Pancreas (tissue), 10 donors: ENCODE measurements at regions not wholly inside any gene's neighbourhood (a gene's known extent, or its start where the extent isn't known, plus 50 kb on each side); places are given as distances from the start of the nearest gene placed in this dataset.

Source experiments
- ATAC-seq, 4 donors: fragments of 200-7000 bp; cut with Tn5 transposase; one replicate each; pipeline versions ENCODE4 v1.8.0 to v1.9.1; 2020; ENCODE audit warnings: mild to moderate bottlenecking in 4 of 4, moderate library complexity in 4 of 4
- DNase-seq, 6 donors: peaks; one replicate each; pipeline ENCODE4 v3.0.0-alpha.2; 2020
- FAIRE-seq: peaks from 2 replicates; lab custom pipeline; 2012; peaks lifted over from hg19 to GRCh38; lab: Jason Lieb, UNC
- H3K27ac ChIP-seq, 4 donors: fragments of 200-600 bp; sonication (generic); 1 replicate in 3 of 4; 2 replicates in 1 of 4; pipeline versions ENCODE4 v1.5.0 to v1.8.0; 2020
- H3K27me3 ChIP-seq, 4 donors: fragments of 200-600 bp; one replicate each; pipeline ENCODE4 v1.8.0; 2021
- H3K36me3 ChIP-seq, 3 donors: fragments of 200-600 bp; sonication (generic) in 1 of 3; one replicate each; pipeline versions ENCODE4 v1.5.0 to v1.8.0; 2020 to 2021
- H3K4me1 ChIP-seq, 3 donors: fragments of 200-600 bp; one replicate each; pipeline ENCODE4 v1.8.0; 2021
- H3K4me3 ChIP-seq, 4 donors: fragments of 200-600 bp; sonication (generic) in 2 of 4; one replicate each; pipeline versions ENCODE4 v1.5.0 to v1.8.0; 2020 to 2021
- H3K9me3 ChIP-seq, 4 donors: fragments of 200-600 bp; one replicate each; pipeline ENCODE4 v1.8.0; 2021
- WGBS, 2 donors: extraction: QIAGEN DNeasy Blood & Tissue Kit; methylation state at CpG; one replicate each; pipeline ENCODE4 v1.1.7; 2013; 5-methylcytosine and 5-hydroxymethylcytosine counted together
- intact Hi-C, 3 donors: fragments of 100-400 bp; cut with DNase I; formaldehyde crosslinking; loops; one replicate each; pipeline versions ENCODE4 v1.11.1 to v1.14.2; 2022
- TF ChIP-seq, protein P1 (sequence below), 4 donors: fragments of 200-600 bp; sonication (generic) in 3 of 4; IDR thresholded peaks; one replicate each; pipeline versions ENCODE4 v1.5.0 to v1.8.0; 2021; ENCODE audit warnings: antibody characterized with exemption in 4 of 4
- donor health status: healthy with polysubstance abuse.
- donor health status: DM: no; HTN: no; CAD: no; lungs with moderate emphysema.
- donor health status: DM: no; HTN: no; CAD: no.
- donor health status: control.
- donor health status: control.
- donor health status: Bipolar disorder and iron deficiency.
- donor health status: DM: yes; HTN: yes; CAD: no.
- donor health status: DM: no; HTN: no; CAD: no.
- donor health status: DM: no; HTN: no; CAD: no.
- donor health status: DM: yes; HTN: yes; CAD: no.

DNA sequence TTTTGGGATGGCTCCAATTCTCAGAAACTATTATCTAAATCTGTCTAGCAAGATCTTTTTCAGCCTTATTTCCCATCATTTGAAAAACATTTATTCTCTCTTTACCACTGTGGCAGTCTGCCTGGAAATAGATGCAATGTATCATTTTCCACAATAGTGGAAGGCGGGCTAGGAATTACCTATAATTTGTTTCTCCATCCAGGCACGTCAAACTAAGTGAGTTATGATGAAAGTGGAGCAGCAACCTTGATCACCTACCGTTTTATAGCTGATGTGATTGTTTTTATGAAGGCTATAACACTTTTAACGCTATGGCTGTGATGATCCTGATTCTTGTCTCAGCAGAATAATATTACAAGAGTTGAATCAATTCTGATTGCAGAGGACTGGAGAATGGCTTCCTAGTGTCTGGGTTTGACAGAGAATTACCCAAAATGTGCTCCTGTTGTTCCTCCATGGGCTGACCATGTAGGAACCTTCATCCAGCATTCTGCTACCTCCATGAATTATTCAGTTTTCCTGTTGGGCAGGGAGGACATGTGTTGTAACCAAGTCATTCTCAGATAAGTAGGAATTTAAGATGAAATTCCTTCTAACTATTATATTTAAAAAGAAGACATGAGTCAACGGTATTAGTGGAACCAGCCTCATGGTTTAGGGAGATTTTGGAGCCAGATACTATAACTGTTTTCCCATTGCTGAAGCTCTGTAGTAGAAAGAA is 231.5 kb upstream of the SGO1 start:
- intact Hi-C loops, result no loop called here
- DNase-seq, result no peak
- Histone ChIP-seq H3K4me1 (no peaks in the 10 kb centered on the region), H3K27me3 (no peaks in the 10 kb centered on the region), H3K27ac (no peak overlapping the region), H3K36me3 (no peaks in the 10 kb centered on the region), H3K9me3 (no peaks in the 10 kb centered on the region), H3K4me3 (no peak overlapping the region)
- TF ChIP-seq, protein P1, sequence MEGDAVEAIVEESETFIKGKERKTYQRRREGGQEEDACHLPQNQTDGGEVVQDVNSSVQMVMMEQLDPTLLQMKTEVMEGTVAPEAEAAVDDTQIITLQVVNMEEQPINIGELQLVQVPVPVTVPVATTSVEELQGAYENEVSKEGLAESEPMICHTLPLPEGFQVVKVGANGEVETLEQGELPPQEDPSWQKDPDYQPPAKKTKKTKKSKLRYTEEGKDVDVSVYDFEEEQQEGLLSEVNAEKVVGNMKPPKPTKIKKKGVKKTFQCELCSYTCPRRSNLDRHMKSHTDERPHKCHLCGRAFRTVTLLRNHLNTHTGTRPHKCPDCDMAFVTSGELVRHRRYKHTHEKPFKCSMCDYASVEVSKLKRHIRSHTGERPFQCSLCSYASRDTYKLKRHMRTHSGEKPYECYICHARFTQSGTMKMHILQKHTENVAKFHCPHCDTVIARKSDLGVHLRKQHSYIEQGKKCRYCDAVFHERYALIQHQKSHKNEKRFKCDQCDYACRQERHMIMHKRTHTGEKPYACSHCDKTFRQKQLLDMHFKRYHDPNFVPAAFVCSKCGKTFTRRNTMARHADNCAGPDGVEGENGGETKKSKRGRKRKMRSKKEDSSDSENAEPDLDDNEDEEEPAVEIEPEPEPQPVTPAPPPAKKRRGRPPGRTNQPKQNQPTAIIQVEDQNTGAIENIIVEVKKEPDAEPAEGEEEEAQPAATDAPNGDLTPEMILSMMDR (IDR thresholded peaks at IDR 0.05), result no peak
- ATAC-seq, result no peak
- FAIRE-seq, result no peak
- WGBS, 2 donors, result 72 to 76% methylated on average over 5 of the region's 5 CpGs

DNA sequence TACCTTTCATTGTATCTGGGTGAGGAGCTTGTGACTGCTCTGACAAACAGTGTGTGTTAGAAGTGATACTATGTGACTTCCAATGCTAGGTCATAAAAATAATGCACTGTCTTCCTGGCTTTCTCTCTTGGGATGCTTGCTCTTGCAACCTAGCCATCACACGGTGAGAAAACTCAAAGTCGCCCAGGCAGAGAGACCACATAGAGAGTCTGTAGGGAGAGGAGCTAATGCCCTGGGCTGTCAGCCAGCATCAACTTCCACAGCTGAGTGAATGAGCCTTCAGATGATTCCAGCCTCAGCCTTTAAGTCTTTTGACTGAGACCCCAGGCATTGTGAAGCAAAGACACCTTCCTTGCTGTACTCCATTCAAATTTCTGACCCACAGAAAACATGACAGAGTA is 220.6 kb upstream of the SGO1 start:
- H3K27ac ChIP-seq, result no peak overlapping the region
- no peak for ATAC-seq
- TF ChIP-seq, protein P1 (IDR thresholded peaks at IDR 0.05), result no peak
- no peaks in the 10 kb centered on the region for H3K9me3 ChIP-seq
- H3K27me3 ChIP-seq, result no peaks in the 10 kb centered on the region
- H3K4me1 ChIP-seq, result no peaks in the 10 kb centered on the region
- DNase-seq, result no peak
- no peak for FAIRE-seq
- 71 to 79% methylated on average over 2 of the region's 2 CpGs for WGBS, 2 donors
- no peaks in the 10 kb centered on the region for H3K36me3 ChIP-seq
- H3K4me3 ChIP-seq, result no peak overlapping the region
- intact Hi-C loops, result no loop called here

DNA sequence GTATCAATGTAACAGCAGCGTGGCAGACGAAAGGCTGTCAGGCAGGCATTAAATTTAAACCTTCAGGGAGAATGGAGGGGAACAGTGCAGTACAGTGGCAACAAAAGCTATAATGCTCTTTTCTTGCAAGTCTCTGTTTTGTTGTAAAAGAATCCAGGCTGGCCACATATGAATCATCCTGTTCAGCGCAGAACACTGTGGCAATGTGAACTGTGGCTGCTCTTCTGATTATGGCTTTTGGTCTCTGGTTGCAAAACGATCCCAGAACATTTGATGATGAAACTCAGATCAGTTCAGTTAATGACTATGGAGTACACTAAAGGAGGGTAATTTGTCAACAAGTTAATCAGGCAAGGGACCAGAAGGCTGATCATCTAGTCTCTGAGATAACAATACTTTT is 219.7 kb upstream of the SGO1 start:
- no peak overlapping the region for H3K4me3 ChIP-seq
- H3K36me3 ChIP-seq, result no peaks in the 10 kb centered on the region
- WGBS, 2 donors, result 67 to 68% methylated on average over 4 of the region's 4 CpGs
- intact Hi-C loops, result no loop called here
- FAIRE-seq (no peak), DNase-seq (no peak), ATAC-seq (peak in 2 of 4 donors; percentile 26 to 45)
- no peaks in the 10 kb centered on the region for H3K4me1 ChIP-seq
- no peak overlapping the region for H3K27ac ChIP-seq
- H3K27me3 ChIP-seq, result no peaks in the 10 kb centered on the region
- TF ChIP-seq, protein P1 (IDR thresholded peaks at IDR 0.05), result no peak
- no peaks in the 10 kb centered on the region for H3K9me3 ChIP-seq

DNA sequence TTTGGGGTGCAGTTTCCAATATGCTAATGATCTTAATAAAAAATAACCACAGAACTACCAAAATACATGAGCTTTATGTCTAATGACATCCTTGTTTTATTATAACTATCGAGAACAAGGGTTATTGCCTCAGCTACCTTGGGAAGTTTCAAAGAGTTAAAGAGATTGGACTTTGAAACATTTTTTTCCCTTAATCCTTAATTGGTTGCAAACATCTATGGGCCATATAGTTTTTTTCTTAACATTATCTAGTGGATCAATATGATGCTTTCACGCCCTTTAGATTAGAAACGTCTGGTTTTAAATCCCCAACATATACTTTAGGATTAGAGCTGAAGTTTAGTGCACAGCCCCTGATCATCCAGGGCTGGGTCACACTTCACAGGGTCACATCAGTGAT is 219.2 kb upstream of the SGO1 start:
- DNase-seq, result no peak
- Histone ChIP-seq H3K9me3 (no peaks in the 10 kb centered on the region), H3K36me3 (no peaks in the 10 kb centered on the region), H3K4me1 (no peaks in the 10 kb centered on the region), H3K27ac (no peak overlapping the region), H3K27me3 (no peaks in the 10 kb centered on the region), H3K4me3 (no peak overlapping the region)
- no peak for FAIRE-seq
- 48 to 58% methylated on average over 3 of the region's 3 CpGs for WGBS, 2 donors
- TF ChIP-seq, protein P1 (IDR thresholded peaks at IDR 0.05), result no peak
- intact Hi-C loops, result no loop called here
- ATAC-seq, result no peak

DNA sequence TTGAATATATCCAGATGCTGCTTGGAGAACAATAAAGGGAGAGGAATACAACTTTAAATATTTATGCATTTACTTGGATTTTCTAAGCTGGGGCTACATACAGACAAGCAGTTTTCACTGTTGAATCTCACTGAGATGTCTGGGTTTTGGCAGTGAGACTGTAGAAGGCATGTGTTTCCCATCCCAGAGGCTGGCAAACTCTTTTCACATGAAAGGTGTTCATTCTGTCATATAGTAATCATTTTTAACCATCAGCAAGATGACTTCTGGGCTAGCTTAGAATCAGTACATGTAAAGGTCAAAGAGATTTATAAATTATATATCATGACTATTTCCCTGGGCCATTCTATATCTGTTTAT is 218.7 kb upstream of the SGO1 start:
- Histone ChIP-seq H3K9me3 (no peaks in the 10 kb centered on the region), H3K27me3 (no peaks in the 10 kb centered on the region), H3K36me3 (no peaks in the 10 kb centered on the region), H3K4me3 (no peak overlapping the region), H3K27ac (no peak overlapping the region), H3K4me1 (no peaks in the 10 kb centered on the region)
- intact Hi-C loops, result no loop called here
- ATAC-seq (no peak), FAIRE-seq (no peak), DNase-seq (no peak)
- TF ChIP-seq, protein P1 (IDR thresholded peaks at IDR 0.05), result no peak
